Keratinocyte (primary cell): ENCODE measurements at regions not wholly inside any gene's neighbourhood (a gene's known extent, or its start where the extent isn't known, plus 50 kb on each side); places are given as distances from the start of the nearest gene placed in this dataset.

Experiments used
- DNase-seq: peaks from one replicate; pipeline ENCODE4 v3.0.0-alpha.2; 2011; ENCODE audit warnings: low read depth, missing footprints, low spot score
- FAIRE-seq: peaks from 2 replicates; lab custom pipeline; 2011; peaks lifted over from hg19 to GRCh38; lab: Jason Lieb, UNC
- H2AFZ ChIP-seq: 2 replicates; pipeline ENCODE4 v1.6.0; 2012; ENCODE audit warnings: low read length, control low read depth, inconsistent platforms; ENCODE audit not compliant: control insufficient read depth
- H3K27ac ChIP-seq: 2 replicates; pipeline ENCODE4 v1.5.1; 2011; ENCODE audit warnings: low read length; ENCODE audit not compliant: control insufficient read depth, insufficient read depth
- H3K27me3 ChIP-seq: 3 replicates; pipeline ENCODE4 v1.6.0; 2011; ENCODE audit warnings: low read length; ENCODE audit not compliant: control insufficient read depth, insufficient read depth; ENCODE audit errors: extremely low read depth
- H3K36me3 ChIP-seq, 2 experiments: 2 replicates in 1 of 2; 3 replicates in 1 of 2; pipeline ENCODE4 v1.5.1; 2011; ENCODE audit warnings: low read length in 2 of 2, mild to moderate bottlenecking in 1 of 2; ENCODE audit not compliant: control insufficient read depth in 2 of 2, insufficient read depth in 2 of 2; ENCODE audit errors: extremely low read depth in 1 of 2
- H3K4me1 ChIP-seq: 3 replicates; pipeline ENCODE4 v1.5.1; 2011; ENCODE audit warnings: low read length; ENCODE audit not compliant: control insufficient read depth, insufficient read depth; ENCODE audit errors: extremely low read depth
- H3K4me2 ChIP-seq: 3 replicates; pipeline ENCODE4 v1.6.0; 2011; ENCODE audit warnings: low read depth, low read length; ENCODE audit not compliant: control insufficient read depth, insufficient read depth; ENCODE audit errors: extremely low read depth
- H3K4me3 ChIP-seq, 3 experiments: fragments of 200-600 bp in 1 of 3; sonication (generic) in 1 of 3; 2 replicates in 2 of 3; 3 replicates in 1 of 3; pipeline ENCODE4 v1.5.1; 2011 to 2016; ENCODE audit warnings: low read length in 3 of 3, mild to moderate bottlenecking in 3 of 3, control low read depth in 2 of 3, inconsistent platforms in 1 of 3, low read depth in 1 of 3, mixed read lengths in 1 of 3, mixed run types in 1 of 3, moderate library complexity in 1 of 3; ENCODE audit not compliant: control insufficient read depth in 2 of 3, insufficient read depth in 2 of 3; ENCODE audit errors: extremely low read depth in 1 of 3
- H3K79me2 ChIP-seq: 2 replicates; pipeline ENCODE4 v1.6.0; 2012; ENCODE audit warnings: low read length; ENCODE audit not compliant: control insufficient read depth, insufficient read depth
- H3K9ac ChIP-seq: 3 replicates; pipeline ENCODE4 v1.6.0; 2011; ENCODE audit warnings: low read length; ENCODE audit not compliant: control insufficient read depth, insufficient read depth; ENCODE audit errors: extremely low read depth
- H3K9me1 ChIP-seq: 3 replicates; pipeline ENCODE4 v1.6.0; 2011; ENCODE audit warnings: low read length; ENCODE audit not compliant: control insufficient read depth, insufficient read depth; ENCODE audit errors: extremely low read depth
- H3K9me3 ChIP-seq: 2 replicates; pipeline ENCODE4 v1.5.1; 2012; ENCODE audit warnings: low read depth, low read length; ENCODE audit not compliant: control insufficient read depth
- H4K20me1 ChIP-seq: 3 replicates; pipeline ENCODE4 v1.6.0; 2011; ENCODE audit warnings: low read length; ENCODE audit not compliant: control insufficient read depth, insufficient read depth; ENCODE audit errors: extremely low read depth
- CTCF ChIP-seq, 3 experiments: IDR thresholded peaks in 1 of 3; conservative IDR thresholded peaks in 1 of 3; optimal IDR thresholded peaks in 1 of 3; 2 replicates in 2 of 3; 3 replicates in 1 of 3; pipeline versions ENCODE3 to v1.5.1; 2011; ENCODE audit warnings: low read length in 3 of 3, mild to moderate bottlenecking in 3 of 3, moderate library complexity in 2 of 3, control low read depth in 1 of 3, inconsistent platforms in 1 of 3; ENCODE audit not compliant: insufficient read depth in 2 of 3; ENCODE audit errors: extremely low read depth in 1 of 3
- EZH2 ChIP-seq: IDR thresholded peaks from one replicate; pipeline ENCODE4 v1.6.1; 2012; ENCODE audit warnings: inconsistent platforms, mild to moderate bottlenecking, low read length, moderate library complexity
- dilution Hi-C: fragments of 300-500 bp; cut with MboI; formaldehyde crosslinking; loops from one replicate; pipeline ENCODE4 v1.7.0; 2020; ENCODE audit warnings: low sequenced_read_pairs; ENCODE audit not compliant: extremely low pct_ligation_motif_present

- Histone ChIP-seq H3K4me1 (peaks cover 26% of the 10 kb centered on the region), H3K4me3 (no peak overlapping the region), H3K36me3 (no peaks in the 10 kb centered on the region), H3K27ac (no peak overlapping the region), H2AFZ (no peak overlapping the region), H4K20me1 (no peaks in the 10 kb centered on the region), H3K9me3 (no peaks in the 10 kb centered on the region), H3K79me2 (no peaks in the 10 kb centered on the region), H3K9ac (no peak overlapping the region), H3K27me3 (peaks cover 3% of the 10 kb centered on the region), H3K9me1 (no peaks in the 10 kb centered on the region), H3K4me2 (peak overlapping the region; percentile 37)
- no peak for FAIRE-seq
- dilution Hi-C loops = no loop called here
- TF ChIP-seq EZH2 (no peak), CTCF (optimal IDR thresholded peaks at IDR 0.05 in 1 of 3, IDR thresholded peaks at IDR 0.05 in 1 of 3, conservative IDR thresholded peaks at IDR 0.05 in 1 of 3; ENCODE audit: extremely low read depth in 1 of 3, insufficient read depth in 2 of 3, low read length in 3 of 3) (no peak)
- DNase-seq = peak; percentile 59
These were observed 490.8 kb downstream of the CBLN4 start for GRCh38 chr20:55514531-55514930.

GRCh38 chr20:55513954-55514353 is 491.4 kb downstream of the CBLN4 start:
- Histone ChIP-seq H3K9ac (no peak overlapping the region), H3K27ac (no peak overlapping the region), H4K20me1 (no peaks in the 10 kb centered on the region), H3K4me2 (peak overlapping the region; percentile 6), H3K27me3 (peaks cover 3% of the 10 kb centered on the region), H3K9me3 (no peaks in the 10 kb centered on the region), H3K4me1 (peaks cover 26% of the 10 kb centered on the region), H3K4me3 (no peak overlapping the region), H3K79me2 (no peaks in the 10 kb centered on the region), H3K36me3 (no peaks in the 10 kb centered on the region), H3K9me1 (no peaks in the 10 kb centered on the region), H2AFZ (no peak overlapping the region)
- dilution Hi-C loops = no loop called here
- TF ChIP-seq EZH2 = no peak
- TF ChIP-seq CTCF (optimal IDR thresholded peaks at IDR 0.05 in 1 of 3, IDR thresholded peaks at IDR 0.05 in 1 of 3, conservative IDR thresholded peaks at IDR 0.05 in 1 of 3; ENCODE audit: extremely low read depth in 1 of 3, insufficient read depth in 2 of 3, low read length in 3 of 3) = no peak
- FAIRE-seq (no peak), DNase-seq (no peak)
